ENCODE measurements at regions not wholly inside any gene's neighbourhood (a gene's known extent, or its start where the extent isn't known, plus 50 kb on each side); places are given as distances from the start of the nearest gene placed in this dataset.
"Not testable (repeated sequence)": the region's sequence is repeated elsewhere in the genome, so short reads cannot be mapped to it uniquely, and the experiment has no call there.

- DNase-seq = not testable (repeated sequence)
Measured at GRCh38 chr15:84409357-84409756, 173.8 kb downstream of the GOLGA6L4 start.

DNA sequence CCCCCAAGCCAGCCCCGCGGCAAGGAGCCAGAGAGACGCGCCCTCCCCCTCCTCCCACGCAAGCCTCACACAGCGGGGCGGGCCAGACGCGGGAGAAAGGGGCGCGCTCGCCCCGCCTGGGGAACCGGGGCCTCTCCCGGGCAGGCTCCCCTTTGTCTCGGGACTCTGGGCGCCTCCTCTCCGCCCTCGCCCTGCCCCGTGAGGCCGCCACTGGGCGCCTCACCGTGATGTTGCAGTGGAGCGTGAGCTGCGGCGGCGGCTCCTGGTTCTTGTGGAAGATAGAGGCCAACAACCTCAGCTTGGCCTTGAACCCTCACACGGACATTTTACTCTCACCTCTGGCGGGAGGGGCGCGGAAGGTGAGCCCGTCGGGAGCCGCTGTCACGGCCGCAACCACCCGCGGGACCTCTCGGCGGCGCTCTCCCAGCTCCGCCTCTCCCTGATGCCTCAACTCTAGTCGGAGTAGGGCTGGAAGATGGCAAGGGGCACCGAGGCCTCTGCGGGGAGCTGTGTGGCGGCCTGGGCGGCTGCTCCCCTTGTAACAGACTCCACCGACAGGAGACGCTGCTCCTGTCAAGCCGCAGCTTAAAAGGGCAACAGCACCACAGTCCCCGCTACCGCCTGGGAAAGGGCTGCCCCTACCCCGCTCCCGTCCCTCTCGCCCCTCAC is 179.2 kb upstream of the ZSCAN2 start:
- DNase-seq = not testable (repeated sequence)

DNA sequence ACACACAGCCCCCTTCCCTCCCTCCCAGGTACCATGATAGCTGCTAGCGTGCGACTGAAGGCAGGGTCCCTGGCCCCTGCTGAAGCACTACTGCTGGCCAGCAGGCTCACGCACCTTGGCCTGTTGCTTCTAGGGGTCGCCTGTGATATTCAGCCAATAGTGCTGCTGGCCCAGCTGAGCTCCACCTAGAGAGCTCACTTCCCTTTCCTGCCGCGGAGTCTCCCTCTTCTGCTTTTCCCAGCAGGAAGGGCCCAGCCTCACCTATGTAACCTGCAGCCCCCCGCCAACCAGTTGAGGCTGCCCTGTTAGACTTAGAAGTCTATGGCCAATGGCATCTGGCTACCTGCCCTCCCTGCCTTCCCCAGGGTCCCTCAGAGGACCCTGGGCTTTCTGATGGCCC is 175.5 kb upstream of the ZSCAN2 start:
- not testable (repeated sequence) for DNase-seq

DNA sequence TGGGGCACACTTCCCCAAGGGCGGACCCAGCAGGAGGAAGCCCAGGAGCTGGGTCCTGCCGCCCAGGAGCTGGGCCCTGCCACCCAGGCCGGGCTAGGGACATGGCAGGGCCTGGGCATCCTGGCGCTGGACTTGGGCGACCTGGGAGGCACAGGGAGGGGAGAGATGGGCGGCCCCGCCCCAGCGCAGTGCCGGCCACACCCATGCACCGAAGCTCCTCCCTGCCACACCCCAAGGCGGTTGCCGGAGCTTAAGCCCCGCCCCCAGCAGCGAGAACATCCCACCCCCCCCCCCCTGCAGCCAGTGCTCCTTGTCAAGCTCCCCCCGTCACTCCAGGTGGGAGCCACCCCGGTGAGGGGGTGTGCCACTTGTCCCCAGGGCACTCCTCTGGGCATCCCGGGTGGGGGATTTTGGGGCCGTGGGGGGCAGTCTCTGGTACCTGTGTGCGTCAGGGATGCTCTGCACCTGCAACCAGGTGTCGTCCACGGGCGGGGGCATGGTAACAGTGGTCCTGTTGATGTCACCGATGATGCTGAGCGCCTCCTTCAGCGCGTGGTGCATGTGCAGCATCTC is 127.4 kb upstream of the ZSCAN2 start:
- DNase-seq = not testable (repeated sequence)

- DNase-seq = not testable (repeated sequence)
Measured at GRCh38 chr15:84476364-84477033, 124.3 kb upstream of the ZSCAN2 start.

- not testable (repeated sequence) for DNase-seq
Measured at GRCh38 chr15:84477550-84477949, 123.3 kb upstream of the ZSCAN2 start.

- DNase-seq = not testable (repeated sequence)
Measured at GRCh38 chr15:84480174-84480681, 120.6 kb upstream of the ZSCAN2 start.

GRCh38 chr15:84483859-84484258 is 117.0 kb upstream of the ZSCAN2 start:
- DNase-seq = not testable (repeated sequence)

- DNase-seq = not testable (repeated sequence)
Measured at GRCh38 chr15:84500165-84500889, 100.5 kb upstream of the ZSCAN2 start.

DNA sequence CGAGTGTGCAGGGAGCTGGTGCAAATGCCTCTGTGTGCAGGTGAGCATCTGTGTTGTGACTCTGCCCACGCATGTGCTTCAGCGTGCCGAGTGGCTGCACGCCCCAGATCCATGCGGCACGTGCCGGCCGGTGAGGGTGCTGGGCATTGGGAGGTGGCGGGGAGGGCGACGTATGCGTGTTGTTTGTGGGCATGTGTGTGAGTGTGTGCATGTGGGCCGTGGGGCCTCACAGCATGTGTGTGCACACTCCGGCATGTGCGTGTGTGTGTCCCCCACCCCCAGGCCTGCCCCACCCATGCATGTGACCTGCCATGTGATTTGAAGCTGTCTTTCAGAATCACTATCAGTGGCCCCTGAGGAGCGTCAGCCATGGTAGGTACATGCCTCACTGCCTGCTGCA is 97.7 kb upstream of the ZSCAN2 start:
- not testable (repeated sequence) for DNase-seq

DNA sequence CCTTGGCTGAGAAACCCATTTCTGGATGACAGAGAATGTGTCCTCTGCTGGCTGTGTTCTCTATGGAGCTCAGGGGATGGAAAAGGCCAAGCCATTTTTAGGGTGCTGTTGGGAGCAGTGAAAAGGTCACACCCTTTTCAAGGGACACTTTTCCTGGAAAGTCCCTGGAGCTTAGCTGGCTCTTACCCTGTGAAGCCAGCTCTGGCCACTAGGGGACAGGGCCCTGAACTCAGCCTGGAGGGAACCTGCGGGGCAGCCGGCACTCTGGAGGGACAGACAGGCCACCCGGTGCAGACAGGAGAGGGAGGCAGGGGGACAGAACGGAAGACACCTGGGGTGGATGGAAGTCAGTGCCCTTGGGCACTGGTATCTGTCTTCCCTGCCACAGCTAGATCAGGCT is 95.3 kb upstream of the ZSCAN2 start:
- not testable (repeated sequence) for DNase-seq

DNA sequence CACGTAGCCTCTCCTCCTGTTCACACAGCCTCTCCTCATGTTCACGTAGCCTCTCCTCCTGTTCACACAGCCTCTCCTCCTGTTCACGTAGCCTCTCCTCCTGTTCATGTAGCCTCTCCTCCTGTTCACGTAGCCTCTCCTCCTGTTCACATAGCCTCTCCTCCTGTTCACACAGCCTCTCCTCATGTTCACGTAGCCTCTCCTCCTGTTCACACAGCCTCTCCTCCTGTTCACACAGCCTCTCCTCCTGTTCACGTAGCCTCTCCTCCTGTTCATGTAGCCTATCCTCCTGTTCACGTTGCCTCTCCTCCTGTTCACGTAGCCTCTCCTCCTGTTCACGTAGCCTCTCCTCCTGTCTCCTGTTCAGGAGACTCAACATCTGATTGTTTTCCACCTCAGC is 88.5 kb upstream of the ZSCAN2 start:
- DNase-seq = not testable (repeated sequence)

- not testable (repeated sequence) for DNase-seq
Measured at GRCh38 chr15:84516773-84517172, 84.0 kb upstream of the ZSCAN2 start.

DNA sequence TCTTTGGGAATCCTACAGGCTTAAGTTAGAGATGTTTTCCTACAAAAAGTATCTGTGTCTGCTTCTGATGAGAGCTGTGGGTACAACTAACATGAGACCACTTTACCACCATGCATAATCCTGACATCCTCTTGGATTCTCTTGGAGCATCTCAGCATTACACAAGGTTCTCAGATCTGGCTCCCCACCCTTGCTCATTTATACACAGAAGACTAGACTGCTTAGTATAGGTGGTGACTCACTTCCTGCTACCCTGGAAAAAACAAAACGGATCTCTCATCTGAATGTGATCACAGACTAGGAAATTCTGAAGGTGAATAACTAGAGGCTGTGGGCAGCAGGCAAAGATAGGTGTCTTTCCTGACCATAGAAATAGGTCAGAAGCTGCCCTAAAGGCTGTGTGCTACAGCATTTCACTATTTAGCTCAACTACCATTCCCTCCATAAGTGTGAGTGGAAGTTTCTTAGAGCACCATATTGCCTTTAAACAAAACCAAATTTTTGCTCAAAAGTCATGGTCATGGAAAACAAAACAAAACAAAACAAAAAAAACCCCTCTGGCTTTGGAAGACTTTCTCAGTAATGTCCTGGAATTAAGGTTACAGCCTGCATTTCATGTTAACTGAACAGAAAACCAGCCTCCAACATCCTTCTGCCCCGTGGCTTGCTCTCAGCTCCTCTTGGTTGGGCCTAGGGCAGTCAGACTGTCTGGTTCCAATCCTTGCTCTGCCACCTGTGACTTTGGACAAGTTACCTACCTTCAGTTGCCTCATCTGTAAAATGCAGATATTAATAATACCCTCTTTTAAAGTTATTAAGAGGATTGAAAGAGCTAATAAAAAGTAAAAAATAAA is 75.1 kb upstream of the ZSCAN2 start:
- not testable (repeated sequence) for DNase-seq

DNA sequence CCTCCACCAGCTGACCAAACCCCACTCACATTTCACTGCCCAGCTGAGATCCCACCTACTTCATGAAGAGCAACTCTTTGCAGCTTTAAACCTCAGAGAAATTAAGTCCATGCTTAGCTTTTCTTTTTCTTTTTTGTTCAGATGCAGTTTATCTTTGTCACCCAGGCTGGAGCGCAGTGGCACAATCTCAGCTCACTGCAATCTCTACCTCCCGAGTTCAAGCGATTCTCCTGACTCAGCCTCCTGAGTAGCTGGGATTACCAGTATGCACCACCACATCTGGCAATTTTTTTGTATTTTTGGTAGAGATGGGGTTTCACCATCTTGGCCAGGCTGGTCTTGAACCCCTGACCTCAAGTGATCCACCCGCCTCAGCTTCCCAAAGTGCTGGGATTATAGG is 70.1 kb upstream of the ZSCAN2 start:
- not testable (repeated sequence) for DNase-seq

DNA sequence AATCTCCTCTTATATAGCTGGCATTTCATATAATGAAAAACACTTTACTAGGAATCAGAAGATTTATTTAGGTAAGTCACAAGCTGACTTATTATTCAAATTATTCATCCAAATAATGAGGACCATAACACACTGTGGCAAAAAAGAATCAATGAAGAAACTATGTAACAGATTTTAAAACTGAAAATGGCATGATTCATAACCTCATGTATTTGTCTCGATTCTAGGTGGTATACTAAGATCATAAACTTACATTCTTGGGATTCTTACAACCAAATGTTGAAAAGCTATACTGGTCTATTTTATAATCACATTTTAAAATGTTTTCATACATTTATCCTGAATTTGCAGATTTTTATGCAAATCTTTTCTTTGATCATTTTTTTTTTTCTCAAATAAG is 69.6 kb upstream of the ZSCAN2 start:
- not testable (repeated sequence) for DNase-seq

DNA sequence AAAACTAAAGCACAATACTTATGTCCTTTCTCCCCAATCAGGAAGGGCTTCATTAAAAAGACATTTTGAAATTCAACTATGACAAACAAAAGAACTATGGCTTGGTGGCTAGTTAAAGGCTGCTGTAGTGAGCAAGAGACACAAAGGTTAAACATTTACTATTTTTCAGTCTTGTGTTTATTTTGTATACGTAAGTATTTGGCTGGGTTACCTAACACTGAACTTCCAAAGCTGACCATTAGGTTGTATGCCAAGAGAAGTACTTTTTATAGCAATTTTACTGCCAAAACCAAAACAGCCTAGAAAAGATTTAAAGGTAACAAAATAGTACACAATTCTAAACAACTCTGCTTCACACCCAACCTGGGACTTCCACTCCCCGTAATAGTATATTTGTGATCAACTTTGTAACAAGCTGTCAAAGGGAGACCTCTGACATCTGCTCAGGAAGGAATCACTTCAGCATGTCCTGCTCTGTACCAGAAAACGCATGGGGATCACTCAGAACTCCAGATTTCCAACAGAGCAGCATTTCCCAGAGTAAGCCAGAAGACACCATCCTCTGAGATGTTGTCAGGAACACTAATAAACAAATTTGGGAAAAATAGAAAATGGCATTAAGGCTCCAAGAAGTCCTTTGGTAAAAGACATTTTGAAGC is 69.0 kb upstream of the ZSCAN2 start:
- peak in 2 of 3 donors; percentile 3 to 24 for DNase-seq

DNA sequence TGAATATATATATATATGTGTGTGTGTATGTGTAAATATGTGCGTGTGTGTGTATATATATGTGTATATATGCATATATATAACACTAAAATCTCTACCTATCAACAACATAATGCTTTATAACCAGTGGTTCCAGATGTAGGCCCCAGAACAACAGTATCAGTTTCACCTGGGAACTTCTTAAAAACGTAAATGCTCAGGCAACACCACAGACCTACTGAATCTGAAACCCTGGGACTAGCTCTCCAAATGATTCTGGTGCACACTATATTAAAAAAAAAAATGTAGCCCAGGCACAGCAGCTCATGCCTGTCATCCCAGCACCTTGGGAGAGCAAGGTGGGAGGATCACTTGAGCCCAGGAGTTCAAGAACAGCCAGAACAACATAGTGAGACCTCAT is 67.1 kb upstream of the ZSCAN2 start:
- not testable (repeated sequence) for DNase-seq

GRCh38 chr15:84534561-84535235 is 66.1 kb upstream of the ZSCAN2 start:
- DNase-seq = peak in 1 of 3 donors; percentile 39

GRCh38 chr15:84536181-84536580 is 64.6 kb upstream of the ZSCAN2 start:
- DNase-seq = not testable (repeated sequence)

Data from muscle of back (tissue), 3 donors.